Omental fat pad (tissue), 3 donors: ENCODE measurements at regions not wholly inside any gene's neighbourhood (a gene's known extent, or its start where the extent isn't known, plus 50 kb on each side); places are given as distances from the start of the nearest gene placed in this dataset.
"Not testable (repeated sequence)": the region's sequence is repeated elsewhere in the genome, so short reads cannot be mapped to it uniquely, and the experiment has no call there.

Experiments used
- ATAC-seq: fragments of 150-250 bp; one replicate; pipeline ENCODE4 v1.9.1; 2016; ENCODE audit warnings: mild to moderate bottlenecking, moderate library complexity; ENCODE audit not compliant: low FRiP score
- DNase-seq: peaks from one replicate; pipeline ENCODE4 v3.0.0-alpha.2; 2019; ENCODE audit warnings: low spot score
- TF ChIP-seq, protein P1 (sequence below), 3 donors: fragments of 450-650 bp; IDR thresholded peaks; one replicate each; pipeline ENCODE4 v1.5.1; 2016 to 2017; ENCODE audit warnings: antibody characterized with exemption in 3 of 3, mild to moderate bottlenecking in 3 of 3, moderate library complexity in 2 of 3

- ATAC-seq (no peak), DNase-seq (no peak)
- TF ChIP-seq, protein P1, sequence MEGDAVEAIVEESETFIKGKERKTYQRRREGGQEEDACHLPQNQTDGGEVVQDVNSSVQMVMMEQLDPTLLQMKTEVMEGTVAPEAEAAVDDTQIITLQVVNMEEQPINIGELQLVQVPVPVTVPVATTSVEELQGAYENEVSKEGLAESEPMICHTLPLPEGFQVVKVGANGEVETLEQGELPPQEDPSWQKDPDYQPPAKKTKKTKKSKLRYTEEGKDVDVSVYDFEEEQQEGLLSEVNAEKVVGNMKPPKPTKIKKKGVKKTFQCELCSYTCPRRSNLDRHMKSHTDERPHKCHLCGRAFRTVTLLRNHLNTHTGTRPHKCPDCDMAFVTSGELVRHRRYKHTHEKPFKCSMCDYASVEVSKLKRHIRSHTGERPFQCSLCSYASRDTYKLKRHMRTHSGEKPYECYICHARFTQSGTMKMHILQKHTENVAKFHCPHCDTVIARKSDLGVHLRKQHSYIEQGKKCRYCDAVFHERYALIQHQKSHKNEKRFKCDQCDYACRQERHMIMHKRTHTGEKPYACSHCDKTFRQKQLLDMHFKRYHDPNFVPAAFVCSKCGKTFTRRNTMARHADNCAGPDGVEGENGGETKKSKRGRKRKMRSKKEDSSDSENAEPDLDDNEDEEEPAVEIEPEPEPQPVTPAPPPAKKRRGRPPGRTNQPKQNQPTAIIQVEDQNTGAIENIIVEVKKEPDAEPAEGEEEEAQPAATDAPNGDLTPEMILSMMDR (IDR thresholded peaks at IDR 0.05), result no peak
These were observed 333.0 kb upstream of the LUZP2 start for GRCh38 chr11:24163841-24164240.

DNA sequence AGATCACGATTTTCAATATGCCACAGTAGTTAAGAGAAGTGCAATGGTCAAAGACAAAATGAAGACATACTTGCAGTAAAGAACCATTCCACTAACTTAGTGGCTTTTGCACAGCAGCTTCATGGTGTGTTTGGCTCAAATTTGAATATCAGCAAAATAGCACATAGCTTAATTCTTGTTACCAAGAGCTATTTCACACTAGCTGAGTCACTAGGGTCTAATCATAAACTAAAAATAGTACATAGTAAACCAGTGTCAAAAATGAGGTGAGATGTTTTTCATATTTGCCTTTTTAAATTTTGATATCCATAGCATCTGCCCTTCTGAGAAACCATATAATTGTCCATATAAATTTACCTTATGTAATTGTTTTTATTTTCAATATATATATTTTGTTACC is 325.0 kb upstream of the LUZP2 start:
- ATAC-seq (no peak), DNase-seq (no peak)
- TF ChIP-seq, protein P1 (IDR thresholded peaks at IDR 0.05), result no peak

DNA sequence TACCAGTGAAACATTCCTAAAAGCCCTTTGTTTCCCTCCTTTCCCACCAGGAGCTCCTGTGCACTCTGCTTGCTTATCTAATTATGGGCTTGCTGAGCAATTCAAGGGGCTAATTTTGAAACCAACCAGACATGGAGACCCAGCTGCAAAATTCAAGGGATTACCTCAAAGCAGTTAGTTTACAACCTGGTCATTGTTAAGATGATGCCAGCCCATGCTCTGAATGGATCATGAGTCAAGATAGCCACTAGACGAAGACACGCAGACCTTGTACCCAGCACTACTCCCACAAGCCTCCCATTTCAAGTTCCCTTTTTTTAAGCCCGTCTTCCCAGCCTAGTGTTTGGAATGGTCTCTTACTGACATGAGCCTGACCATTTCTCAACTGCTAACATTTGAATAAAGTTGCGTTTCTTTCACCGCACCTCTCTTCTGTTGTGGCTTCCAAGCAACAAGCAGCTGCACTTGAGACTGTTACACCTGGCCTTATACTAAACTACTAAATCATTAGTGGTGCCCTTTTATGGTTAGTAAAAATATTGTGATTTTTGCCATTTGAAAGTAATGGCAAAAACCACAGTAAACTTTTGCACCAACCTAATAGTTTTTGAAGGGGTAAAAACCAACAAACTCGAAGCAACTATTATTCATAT is 315.3 kb upstream of the LUZP2 start:
- ATAC-seq, result no peak
- TF ChIP-seq, protein P1 (IDR thresholded peaks at IDR 0.05), result no peak
- no peak for DNase-seq

DNA sequence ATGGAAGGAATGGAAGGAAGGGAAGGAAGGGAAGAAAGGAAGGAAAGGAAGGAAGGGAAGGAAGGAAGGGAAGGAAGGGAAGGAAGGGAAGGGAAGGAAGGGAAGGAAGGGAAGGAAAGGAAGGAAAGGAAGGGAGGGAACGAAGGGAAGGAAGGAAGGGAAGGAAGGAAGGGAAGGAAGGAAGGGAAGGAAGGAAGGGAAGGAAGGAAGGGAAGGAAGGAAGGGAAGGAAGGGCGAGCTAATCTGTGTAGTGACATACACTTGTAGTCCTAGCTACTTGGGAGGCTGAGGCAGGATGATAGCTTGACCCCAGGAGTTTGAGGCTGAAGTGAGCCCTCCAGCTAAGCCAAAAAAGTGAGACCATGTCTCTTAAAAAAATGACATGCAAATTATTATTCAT is 311.3 kb upstream of the LUZP2 start:
- DNase-seq, result not testable (repeated sequence)

GRCh38 chr11:24196733-24197132 is 300.1 kb upstream of the LUZP2 start:
- ATAC-seq (no peak), DNase-seq (no peak)
- TF ChIP-seq, protein P1 (IDR thresholded peaks at IDR 0.05), result no peak

More for the DNA sequence above, 311.3 kb upstream of the LUZP2 start:
- ATAC-seq, result not testable (repeated sequence)

- TF ChIP-seq, protein P1 (IDR thresholded peaks at IDR 0.05), result no peak
- ATAC-seq (no peak), DNase-seq (no peak)
These were observed 298.4 kb upstream of the LUZP2 start for GRCh38 chr11:24198481-24198880.

DNA sequence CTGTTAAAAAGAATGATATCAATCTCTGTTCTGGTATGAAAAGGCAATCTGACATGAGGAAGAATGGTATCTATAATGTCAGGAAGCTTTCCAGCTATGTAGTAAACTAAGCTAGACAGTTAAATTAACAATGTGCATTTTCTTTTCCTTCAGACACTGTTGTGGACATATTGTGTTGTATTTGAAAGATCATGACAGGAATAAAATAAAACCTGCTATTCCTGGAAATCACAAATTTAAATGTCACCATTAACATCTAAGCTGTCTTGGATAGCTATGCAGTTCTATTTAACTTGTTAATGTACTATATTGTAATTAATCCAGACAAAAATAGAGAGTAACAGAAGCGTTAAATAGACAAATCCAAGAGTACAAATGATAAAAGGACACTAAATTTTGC is 297.4 kb upstream of the LUZP2 start:
- DNase-seq (no peak), ATAC-seq (no peak)
- TF ChIP-seq, protein P1 (IDR thresholded peaks at IDR 0.05), result no peak
